ENCODE measurements at regions not wholly inside any gene's neighbourhood (a gene's known extent, or its start where the extent isn't known, plus 50 kb on each side); places are given as distances from the start of the nearest gene placed in this dataset.

GRCh38 chr13:65866138-65866537 lies 1364.0 kb downstream of the PCDH9 start:
- TF ChIP-seq ZNF384 (IDR thresholded peaks at IDR 0.05) (no peak), ELF4 (IDR thresholded peaks at IDR 0.05) (no peak), SUZ12 (IDR thresholded peaks at IDR 0.05) (no peak)

All from HEK293T (cell line).